CMK (cell line): ENCODE measurements at regions not wholly inside any gene's neighbourhood (a gene's known extent, or its start where the extent isn't known, plus 50 kb on each side); places are given as distances from the start of the nearest gene placed in this dataset.

Experiments used
- DNase-seq: peaks from one replicate; pipeline ENCODE4 v3.0.0-alpha.2; 2010; ENCODE audit warnings: low read depth

DNA sequence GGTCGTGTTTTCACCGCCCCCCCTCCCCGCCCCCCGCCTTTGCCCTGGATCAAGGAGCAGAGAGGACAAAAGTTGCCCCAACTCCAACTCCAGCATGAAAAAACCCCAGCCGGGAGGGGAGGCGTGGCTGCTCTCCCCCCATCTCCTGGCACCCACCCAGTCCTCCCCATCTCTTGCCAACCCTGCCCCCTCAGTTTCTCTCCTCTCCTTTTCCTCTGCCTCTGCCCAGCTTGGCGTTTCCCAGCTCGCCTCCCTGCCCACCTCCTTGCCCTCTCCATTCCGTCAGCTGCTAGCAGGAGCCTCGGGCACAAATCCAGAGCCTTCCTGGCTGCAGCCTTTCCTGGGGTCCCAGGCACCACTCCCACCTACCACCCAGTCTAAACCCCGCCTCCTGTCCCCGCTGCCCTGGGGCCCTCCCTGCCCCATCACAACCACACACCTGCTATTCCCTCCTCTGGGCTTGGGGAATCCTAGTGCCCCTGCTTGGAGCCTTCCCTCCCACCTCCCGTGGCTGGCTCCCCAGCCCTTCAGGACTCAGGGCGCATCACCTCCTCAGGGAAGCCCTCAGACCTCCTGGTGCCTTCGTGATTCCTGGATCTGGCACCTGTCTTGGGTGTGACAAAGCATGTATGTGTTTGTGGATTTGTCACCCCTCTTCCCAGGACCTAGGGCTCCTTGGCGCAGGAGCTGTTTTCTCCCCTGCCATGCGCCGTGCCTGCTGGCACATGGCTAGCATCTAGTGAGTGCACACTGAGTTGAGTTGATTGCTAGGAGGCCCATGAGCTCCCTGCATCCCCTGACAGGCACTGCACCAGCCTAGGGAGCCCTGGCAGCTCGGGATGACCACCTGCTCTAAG is 209.1 kb downstream of the TFCP2L1 start:
- no peak for DNase-seq

DNA sequence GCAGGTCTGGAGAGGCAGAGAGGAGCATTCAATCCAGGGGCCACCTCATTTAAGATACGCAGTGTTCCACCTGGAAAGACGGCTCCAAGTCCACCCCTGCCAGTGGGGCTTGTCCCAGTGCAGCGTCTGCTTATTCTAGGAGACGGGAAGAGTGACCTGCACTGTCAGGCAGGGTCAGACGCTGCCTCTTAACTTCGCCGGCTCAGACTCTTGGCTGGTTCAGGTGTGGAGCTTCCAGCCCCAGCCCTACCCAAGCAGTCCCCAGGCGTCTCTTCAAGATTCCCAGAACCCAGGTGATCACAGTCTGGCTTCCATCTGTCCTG is 208.5 kb downstream of the TFCP2L1 start:
- DNase-seq, result no peak

DNA sequence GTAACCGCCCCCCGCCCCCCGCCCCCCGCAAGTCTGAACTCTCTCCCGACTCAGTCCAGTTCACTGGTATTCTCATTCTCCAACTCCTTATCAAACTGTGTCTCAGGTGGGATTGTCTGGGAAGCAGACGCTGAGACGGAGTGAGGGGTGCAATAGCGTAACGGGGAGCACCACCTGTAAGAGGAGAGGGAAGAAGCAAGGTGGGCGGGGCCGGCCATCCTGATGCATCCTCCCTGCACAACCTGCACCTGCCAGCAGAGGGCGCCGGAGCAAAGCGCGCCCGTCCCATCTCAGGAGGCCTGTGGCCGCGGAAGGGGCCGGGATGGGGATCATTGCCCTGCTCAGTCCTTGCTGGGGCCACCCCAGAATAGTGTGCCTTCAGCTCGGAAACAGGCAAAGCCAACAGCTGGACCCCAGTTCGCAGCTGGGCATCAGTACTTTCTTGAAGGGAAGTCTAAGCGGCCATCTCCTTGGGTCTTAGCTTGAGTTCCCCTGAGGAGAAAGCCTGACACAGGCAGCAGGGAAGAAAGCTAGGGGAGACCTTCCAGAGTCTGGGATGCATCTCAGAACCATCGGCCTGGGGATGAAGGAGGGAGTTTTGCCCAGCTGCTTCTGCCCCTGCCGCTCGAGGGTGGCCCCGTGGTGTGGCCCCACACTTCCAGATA is 208.0 kb downstream of the TFCP2L1 start:
- DNase-seq, result peak; percentile 12

DNA sequence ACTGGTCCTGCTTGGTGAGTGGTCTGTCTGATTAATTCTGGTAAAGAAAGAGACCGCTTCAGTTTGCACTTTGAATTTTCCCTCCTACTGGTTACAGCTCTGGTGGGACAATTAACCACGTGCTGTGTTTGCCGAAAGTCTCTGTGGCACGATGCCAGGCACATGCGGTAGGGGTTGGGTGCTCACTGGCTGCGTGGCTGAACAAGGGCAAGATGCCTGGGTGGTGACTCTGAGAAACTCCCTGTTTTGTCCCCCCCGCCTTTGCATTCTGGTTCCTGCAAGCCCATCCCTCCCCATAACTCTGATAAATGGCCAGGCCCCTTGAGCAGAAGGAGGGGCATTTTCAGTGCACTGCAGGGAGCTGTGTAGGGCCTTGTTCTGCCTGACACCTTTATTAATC is 206.1 kb downstream of the TFCP2L1 start:
- no peak for DNase-seq

DNA sequence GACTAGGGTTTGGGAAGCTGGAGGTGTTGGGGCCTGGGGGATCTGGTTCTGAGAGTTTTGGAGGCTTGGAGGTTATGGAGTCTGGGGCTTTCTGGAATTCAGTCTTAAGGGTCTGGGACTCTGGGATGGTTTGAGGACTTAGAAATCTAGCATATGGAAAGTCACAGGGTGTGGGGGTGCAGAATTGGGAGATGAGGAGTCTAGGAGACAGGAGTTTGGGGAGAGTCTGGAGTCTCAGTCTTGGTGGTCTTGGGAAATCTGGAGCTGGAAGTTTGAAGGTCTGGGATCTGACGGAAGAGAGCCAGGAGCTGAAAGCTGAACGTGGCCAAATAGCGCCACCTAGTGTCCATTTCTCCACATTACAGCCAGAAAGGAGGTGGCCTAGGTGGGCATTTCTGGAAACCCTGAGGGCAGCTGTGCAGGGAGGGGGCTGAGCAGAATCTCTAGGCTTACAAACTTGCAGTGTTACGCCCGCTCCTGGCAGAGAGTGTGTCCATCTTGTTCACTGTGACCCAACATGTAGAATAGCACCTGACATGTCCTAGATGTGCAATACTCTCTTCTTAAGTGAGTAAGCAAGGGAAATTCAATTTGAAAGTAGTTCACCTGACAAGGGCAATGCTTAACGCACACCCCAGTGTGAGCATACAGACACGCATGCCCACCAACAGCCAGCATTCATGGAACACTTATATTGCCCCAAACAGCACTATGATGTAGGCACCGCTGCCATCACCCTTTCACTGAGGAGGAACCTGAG is 204.8 kb downstream of the TFCP2L1 start:
- DNase-seq, result no peak

DNA sequence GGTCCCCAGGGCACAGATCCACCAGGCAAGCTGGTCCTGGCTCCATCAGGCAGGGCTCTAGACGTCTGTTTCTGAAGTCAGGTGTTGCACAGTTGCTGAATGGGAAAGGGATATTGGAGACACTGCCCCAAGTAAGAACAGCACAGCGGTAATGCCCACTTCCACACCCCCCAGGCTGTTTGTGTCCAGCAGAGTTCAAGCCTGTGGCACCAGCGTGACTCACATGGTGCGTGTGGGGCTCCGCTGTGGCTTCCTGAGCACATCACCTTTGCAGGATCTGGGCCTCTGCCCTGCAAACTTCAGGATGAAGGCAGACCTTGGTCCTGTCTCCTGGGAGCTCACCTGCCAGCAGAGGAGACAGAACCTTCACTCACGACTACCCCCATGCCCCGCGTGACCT is 203.3 kb downstream of the TFCP2L1 start:
- DNase-seq, result no peak

DNA sequence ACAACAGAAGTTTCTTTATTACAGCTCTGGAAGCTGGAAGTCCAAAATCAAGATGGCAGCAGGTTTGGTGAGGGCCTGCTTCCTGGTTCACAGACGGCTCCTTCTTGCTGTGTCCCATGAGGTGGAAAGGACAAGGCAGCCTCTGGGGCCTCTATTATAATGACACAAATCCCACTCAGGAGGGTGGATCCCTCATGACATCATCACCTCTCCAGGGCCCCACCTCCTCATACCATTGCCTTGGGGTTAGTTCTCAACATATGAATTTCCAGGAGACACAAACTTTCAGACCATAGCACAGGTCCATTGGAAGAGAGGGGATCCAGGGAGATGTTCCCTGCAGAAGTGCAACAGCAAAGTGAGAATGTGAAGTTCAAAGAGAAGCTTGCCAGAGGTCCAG is 202.8 kb downstream of the TFCP2L1 start:
- no peak for DNase-seq

DNA sequence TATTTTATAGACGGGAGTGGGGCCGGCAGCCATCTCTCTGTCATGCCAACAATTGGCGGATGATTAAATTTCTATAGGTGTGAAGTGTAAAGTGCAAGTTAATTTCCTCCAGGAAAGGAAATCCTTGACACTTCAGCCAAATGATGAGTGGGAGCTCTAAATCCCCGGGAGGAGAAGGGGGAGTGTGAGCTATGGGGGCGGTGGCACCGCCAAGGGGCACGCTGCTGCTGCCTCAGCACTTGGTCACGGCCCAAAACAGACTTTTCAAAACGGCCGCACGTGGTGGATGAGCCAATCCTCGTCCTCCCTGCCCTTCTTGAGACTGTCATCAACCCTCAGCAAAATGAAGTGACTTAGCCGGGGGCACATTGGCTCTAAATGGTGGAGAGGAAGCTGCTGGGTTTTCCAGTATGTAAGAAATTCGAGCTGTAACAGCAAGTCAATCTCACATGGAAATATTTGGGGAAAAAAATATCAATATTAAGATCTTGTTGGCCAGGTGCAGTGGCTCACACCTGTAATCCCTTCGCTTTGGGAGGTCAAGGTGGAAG is 200.8 kb downstream of the TFCP2L1 start:
- no peak for DNase-seq

DNA sequence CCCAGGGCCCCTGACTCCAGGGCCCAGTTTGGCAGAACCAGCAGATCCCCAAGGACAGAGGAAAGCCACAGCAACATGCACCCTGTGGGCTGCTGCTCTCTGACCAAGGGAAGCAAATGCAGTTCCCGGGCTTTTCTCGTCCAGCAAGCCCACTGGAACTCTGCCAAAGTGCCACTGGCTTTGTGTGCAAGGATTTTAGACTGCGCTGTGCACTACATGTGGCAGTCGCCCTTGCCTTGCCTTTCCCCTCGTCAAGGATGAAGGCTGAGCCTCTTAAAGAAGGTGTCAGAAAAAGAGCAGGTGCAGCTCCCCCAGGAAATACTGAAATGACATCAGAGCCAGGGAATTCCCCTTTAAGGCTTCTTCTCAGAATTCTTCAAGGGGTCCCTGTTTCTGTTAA is 199.2 kb downstream of the TFCP2L1 start:
- DNase-seq, result no peak

DNA sequence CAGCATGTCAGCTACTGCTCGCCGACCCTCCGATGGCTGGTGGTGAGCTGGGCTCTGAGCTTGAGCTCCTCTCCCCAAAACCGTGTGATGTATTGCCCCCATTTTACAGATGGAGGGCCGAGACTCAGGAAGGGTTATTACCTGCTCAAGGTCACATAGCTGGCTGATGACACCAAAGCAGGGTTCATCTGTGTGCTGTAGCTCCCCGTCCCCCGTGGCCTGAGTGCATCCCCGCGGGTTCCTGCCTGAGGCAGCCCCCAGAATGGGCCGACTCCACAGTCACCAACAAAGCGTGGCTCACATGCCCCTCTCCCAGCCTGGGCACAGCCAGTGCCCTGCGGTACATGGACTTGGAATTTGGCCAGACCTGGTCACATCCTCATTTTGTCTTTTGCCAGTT is 198.6 kb downstream of the TFCP2L1 start:
- no peak for DNase-seq

DNA sequence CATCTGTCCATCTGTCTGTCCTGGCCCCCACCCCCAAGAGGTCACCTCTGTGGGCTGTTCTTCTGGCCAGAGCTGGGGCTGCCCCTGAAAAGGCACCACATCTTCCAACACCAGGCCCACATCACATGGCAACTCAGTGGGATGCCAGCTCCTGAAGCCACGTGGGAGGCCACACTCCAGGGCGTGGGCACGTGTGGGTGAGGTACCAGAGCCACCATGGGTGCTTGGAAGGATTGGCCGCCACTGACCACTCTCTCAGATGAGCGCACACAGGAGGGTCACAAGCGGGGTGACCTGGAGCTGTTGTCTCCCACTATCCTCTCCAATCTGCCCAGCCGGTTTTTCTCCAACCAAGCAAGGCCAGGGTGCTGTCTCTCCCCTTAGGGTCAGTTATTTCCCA is 197.9 kb downstream of the TFCP2L1 start:
- DNase-seq, result no peak

DNA sequence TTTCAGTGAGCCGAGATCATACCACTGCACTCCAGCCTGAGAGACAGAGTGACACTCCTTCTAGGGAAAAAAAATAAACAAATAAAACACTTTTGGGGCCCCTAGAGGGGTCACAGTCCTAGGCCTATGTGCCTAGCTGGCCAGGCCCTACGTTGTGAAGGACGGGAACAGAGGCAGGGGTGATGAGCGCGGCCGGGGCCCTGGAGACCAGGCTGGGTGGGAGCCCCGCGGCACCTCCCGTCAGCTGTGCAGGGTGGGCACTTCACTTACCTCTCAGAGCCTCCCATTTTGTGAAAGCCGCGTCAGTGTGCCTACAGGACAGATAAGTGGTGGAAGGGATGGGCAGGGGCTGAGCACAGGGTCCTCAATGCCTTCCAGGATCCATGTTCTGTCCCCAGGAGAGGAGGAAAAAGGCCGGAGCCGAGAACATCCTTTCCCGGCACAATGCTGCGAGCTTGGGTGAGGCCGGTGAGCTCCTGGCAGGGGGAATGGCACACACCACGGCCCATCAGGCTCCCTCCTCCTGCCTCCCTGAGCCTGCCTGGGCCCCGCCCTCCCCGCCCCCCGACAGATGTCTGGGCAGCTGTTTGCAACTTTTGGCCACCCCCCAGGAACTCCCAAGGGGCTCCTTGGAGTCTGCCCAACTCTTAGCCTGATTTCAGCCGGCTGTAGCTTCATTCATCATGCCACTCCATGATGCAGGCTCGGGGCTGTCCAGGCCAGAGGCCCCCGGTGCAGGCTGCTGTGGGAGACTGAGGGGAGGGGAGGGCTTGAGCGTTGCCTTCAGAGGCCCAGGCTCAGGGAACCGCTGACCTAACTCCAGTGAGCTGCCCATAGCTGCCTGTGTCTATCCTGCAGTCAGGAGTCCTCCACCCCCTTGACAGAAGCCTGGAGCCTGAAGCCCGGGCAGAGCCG is 196.5 kb downstream of the TFCP2L1 start:
- DNase-seq, result no peak

DNA sequence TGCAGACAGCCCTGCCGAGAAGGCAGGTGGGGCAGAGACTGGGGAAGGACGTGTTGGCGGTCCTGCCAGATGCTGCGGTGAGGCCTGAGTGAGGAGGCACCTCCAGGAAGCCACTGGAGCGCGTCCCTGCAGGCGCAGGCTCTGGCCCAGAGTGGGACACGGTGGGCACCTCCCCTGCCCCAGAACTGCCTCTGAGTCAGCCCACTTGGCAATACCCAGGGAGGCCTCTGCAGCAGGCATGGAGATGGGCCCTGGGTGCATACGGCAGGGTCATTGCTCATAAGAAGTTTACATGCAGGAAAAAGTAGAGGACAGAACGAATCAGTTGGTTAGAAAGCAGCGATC is 195.9 kb downstream of the TFCP2L1 start:
- DNase-seq, result no peak

DNA sequence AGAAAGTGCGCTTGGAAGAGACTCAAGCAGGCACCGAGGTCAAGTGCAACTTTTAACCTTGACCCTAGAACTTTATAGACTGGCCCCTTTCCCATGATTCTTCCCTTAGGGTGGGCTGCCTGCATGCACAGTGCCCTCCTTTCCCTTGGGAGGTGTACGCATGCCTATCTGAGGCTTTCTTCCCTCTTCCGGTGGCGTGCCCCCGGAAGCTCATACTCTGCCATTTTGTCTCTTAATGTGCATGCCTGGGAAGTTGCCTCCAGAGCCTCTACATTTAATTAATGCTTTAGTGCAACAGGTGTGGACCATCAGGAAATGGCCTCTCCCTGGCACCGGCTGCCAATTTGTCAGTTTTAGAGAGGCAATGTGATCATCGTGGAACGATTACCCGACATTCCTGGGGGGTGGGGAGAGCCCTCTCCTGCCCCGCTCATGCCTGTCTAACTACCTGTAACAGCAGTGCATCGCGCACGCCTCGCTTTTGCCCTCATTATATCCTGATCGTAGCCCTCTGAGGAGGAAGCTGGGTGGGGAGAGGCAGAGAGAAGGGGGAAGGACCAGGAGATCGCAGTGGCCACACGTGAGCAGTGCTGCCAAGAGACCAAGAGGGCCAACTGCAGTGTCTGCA is 194.8 kb downstream of the TFCP2L1 start:
- no peak for DNase-seq

DNA sequence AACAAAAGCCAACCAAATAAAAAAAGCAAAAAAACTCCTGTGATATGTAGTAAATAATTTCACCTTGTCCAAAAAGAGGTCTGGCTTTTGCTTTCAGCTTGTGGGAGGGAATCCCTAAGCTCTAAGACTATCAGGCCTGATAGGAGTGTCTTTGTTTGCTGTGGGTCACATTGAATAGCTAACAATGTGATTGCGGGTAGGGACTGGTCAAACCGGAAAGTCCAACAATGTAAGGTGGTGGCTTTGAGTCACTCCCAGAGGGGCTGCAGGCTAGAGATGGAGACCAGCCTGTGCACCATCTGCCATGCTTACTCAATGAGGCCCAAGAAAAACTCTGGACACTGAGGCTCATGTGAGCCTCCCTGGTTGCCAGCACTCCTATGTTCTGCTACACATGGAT is 192.9 kb downstream of the TFCP2L1 start:
- DNase-seq, result no peak

DNA sequence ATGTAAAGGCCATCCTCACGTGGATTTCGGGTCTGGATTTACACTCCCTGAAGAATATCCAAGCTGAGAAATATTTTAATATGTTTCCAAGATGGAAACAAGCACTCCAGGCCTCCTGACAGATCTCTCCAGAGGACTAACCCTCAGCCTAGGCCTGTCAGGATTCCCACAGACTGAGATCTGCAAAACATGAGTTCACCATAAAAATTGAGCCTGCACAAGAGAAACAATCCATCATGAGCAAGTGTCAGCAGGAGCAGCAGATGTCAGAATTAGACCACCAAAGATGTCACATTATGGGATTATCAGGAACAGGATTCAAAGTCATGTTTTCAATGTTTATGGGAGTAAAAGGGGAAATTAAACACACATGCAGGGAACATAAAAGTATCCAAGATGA is 191.3 kb downstream of the TFCP2L1 start:
- no peak for DNase-seq

DNA sequence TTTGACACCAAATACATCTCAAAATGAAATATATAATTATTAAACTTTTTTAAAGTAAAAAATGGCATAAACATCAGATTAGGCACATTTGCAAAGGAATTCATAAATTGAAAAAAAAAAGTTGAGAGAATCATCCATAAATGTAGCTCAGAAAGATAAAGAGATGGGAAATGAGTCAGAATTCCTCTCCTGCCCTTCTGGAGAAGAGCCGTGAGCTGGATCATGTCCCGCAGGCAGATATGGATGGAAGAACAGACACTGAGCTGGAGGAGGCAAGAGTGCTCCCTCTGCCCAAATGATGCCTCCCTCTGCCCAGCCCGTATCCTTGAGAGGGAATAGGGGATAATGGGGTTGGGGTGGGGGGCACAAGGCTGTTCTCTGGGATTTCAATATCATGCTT is 190.9 kb downstream of the TFCP2L1 start:
- no peak for DNase-seq

DNA sequence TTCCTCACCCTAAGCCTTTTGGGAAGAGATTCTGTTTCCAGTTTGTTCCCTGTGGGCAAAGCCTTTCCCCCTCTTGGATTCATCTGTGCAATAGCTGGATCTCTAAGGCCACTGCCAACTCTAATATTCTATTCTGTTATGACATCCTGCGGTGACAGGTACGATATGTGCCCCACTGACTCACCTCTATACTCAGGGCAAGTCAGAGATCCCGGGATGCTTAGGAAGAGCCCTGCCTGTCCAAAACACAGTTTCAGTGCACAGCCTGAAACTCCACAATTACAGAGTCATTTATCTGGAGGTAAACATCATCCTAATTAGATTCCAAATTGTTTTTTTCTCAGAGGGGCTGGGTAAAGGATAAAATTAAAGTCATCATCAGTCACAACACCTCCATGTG is 190.2 kb downstream of the TFCP2L1 start:
- DNase-seq, result no peak

DNA sequence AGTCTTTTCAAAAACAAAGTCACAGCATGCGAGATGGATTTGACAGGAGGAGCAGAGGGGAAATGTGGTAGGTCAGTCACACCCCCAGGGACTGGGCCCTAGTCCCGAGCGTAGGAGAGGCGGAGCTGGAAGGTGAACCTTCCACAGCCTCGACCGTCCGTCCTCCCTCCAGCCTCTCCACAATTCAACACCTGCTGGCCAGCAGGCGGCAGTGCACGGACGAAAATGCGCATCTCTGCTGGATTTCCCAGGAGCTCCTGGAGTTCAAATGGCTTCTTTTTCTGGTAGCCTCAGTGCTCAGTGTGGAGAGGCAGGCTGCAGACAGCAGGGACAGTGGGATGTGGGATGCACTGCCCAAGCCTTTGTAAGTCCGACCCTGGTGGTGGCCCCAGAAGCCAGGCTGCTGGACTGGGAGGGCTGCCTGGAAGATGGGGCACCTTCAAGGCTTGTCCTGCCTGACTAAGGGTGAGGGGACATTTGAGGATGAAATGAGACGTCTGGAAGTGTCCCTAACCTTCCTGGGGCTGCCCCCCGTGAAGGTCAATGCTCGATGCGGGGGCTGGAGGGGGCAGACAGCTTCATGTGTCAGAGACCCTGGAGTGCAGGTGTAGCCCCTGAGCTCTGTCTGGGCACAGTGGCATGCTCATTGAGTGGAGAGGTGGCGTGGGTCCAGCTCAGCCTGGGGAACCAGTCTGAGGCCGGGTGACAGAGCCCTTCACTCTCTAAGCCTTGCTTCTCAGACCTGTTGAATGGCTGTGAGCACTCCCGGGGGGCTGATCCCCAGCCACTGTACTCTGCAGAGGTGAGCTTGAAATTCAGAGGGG is 189.5 kb downstream of the TFCP2L1 start:
- peak; percentile 17 for DNase-seq

DNA sequence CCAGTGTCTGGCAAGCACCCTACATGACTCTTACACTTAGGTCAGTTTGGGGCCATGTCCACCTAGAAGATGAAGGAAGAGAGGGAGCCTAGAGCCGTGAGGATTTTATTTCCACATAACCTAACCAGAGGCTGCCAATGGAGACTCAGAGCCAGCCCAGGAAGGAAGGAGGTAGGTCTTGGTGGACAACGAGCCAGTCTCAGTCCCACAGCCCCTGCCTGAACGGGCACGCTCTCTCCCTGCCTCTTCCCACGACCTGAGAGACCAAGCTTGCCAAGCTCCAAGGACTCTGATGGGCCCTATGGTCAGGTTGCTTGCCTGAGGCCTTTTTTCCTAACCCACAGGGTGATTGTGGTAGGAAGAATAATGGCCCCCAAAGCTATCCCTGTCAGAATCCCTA is 188.4 kb downstream of the TFCP2L1 start:
- no peak for DNase-seq

DNA sequence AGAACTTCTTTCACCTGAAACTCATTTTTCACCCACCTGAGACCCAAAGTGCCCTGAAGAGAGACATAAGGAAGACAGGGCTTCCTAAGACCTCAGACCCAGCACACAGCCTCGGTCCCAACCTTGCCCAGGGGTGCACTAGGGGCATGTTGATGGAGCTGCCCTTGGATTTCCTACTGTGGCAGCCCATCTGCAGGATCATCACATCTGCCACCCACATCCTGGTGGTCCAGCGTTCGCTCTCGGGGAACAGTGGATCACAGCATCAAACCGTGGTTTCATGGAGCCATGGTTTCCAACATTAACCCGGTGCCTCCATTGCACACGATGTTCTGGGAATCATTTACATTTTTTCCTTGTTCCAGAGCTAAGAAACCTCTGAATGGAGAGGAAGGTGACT is 186.4 kb downstream of the TFCP2L1 start:
- DNase-seq, result no peak
